ENCODE measurements at regions not wholly inside any gene's neighbourhood (a gene's known extent, or its start where the extent isn't known, plus 50 kb on each side); places are given as distances from the start of the nearest gene placed in this dataset.

GRCh38 chr3:6452974-6453373 is 407.9 kb upstream of the GRM7 start:
- H3K4me3 Mint-ChIP-seq = no peak overlapping the region
- H3K9me3 Mint-ChIP-seq = no peaks in the 10 kb centered on the region
- H3K27ac Mint-ChIP-seq = no peak overlapping the region
- no peak overlapping the region for H3K9ac ChIP-seq (ENCODE audit: extremely low read depth, low read length, poor library complexity, severe bottlenecking)
- H3K4me1 Mint-ChIP-seq = no peaks in the 10 kb centered on the region
- no peak overlapping the region for H3K4me3 ChIP-seq (ENCODE audit: low read length)
- no peaks in the 10 kb centered on the region for H3K36me3 Mint-ChIP-seq (ENCODE audit: low read depth)
- no peaks in the 10 kb centered on the region for H3K27me3 Mint-ChIP-seq (ENCODE audit: insufficient read depth)
- no peaks in the 10 kb centered on the region for H3K36me3 ChIP-seq (ENCODE audit: control insufficient read depth, insufficient read depth, low read length)
- H3K4me1 ChIP-seq (ENCODE audit: control insufficient read depth, insufficient read depth, low read length) = no peaks in the 10 kb centered on the region
- no peak overlapping the region for H3K27ac ChIP-seq (ENCODE audit: low read depth, low read length)
- H3K27me3 ChIP-seq (ENCODE audit: control insufficient read depth, insufficient read depth, low read length, poor library complexity, severe bottlenecking) = no peaks in the 10 kb centered on the region
- no peaks in the 10 kb centered on the region for H3K9me3 ChIP-seq (ENCODE audit: control insufficient read depth, low read length)
- no peak for TF ChIP-seq CTCF (conservative IDR thresholded peaks at IDR 0.05)
- DNase-seq = no peak
- 80 to 83% methylated on average over 1 of the region's 1 CpG for WGBS, 2 experiments (ENCODE audit: insufficient coverage in 1 of 2, insufficient read length in 1 of 2)

GRCh38 chr3:6455031-6455430 is 405.9 kb upstream of the GRM7 start:
- no peaks in the 10 kb centered on the region for H3K27me3 Mint-ChIP-seq (ENCODE audit: insufficient read depth)

GRCh38 chr3:6467186-6467585 is 393.7 kb upstream of the GRM7 start:
- Mint-ChIP-seq H3K27me3 (ENCODE audit: insufficient read depth) (no peaks in the 10 kb centered on the region), H3K9me3 (no peaks in the 10 kb centered on the region), H3K4me3 (no peak overlapping the region), H3K4me1 (no peaks in the 10 kb centered on the region), H3K36me3 (ENCODE audit: low read depth) (no peaks in the 10 kb centered on the region), H3K27ac (no peak overlapping the region)
- Histone ChIP-seq H3K27ac (ENCODE audit: low read depth, low read length) (no peak overlapping the region), H3K9me3 (ENCODE audit: control insufficient read depth, low read length) (no peaks in the 10 kb centered on the region), H3K4me1 (ENCODE audit: control insufficient read depth, insufficient read depth, low read length) (no peaks in the 10 kb centered on the region), H3K36me3 (ENCODE audit: control insufficient read depth, insufficient read depth, low read length) (no peaks in the 10 kb centered on the region), H3K4me3 (ENCODE audit: low read length) (no peak overlapping the region), H3K9ac (ENCODE audit: extremely low read depth, low read length, poor library complexity, severe bottlenecking) (no peak overlapping the region), H3K27me3 (ENCODE audit: control insufficient read depth, insufficient read depth, low read length, poor library complexity, severe bottlenecking) (no peaks in the 10 kb centered on the region)
- TF ChIP-seq CTCF (conservative IDR thresholded peaks at IDR 0.05) = no peak
- no peak for DNase-seq

More at GRCh38 chr3:6455031-6455430, 405.9 kb upstream of the GRM7 start:
- Histone ChIP-seq H3K4me1 (ENCODE audit: control insufficient read depth, insufficient read depth, low read length) (no peaks in the 10 kb centered on the region), H3K27me3 (ENCODE audit: control insufficient read depth, insufficient read depth, low read length, poor library complexity, severe bottlenecking) (no peaks in the 10 kb centered on the region), H3K4me3 (ENCODE audit: low read length) (no peak overlapping the region), H3K36me3 (ENCODE audit: control insufficient read depth, insufficient read depth, low read length) (no peaks in the 10 kb centered on the region), H3K9ac (ENCODE audit: extremely low read depth, low read length, poor library complexity, severe bottlenecking) (no peak overlapping the region), H3K9me3 (ENCODE audit: control insufficient read depth, low read length) (no peaks in the 10 kb centered on the region), H3K27ac (ENCODE audit: low read depth, low read length) (no peak overlapping the region)
- no peak for DNase-seq
- WGBS, 2 experiments (ENCODE audit: insufficient coverage in 1 of 2, insufficient read length in 1 of 2) = 98 to 100% methylated on average over 3 of the region's 3 CpGs
- Mint-ChIP-seq H3K27ac (no peak overlapping the region), H3K4me1 (no peaks in the 10 kb centered on the region), H3K36me3 (ENCODE audit: low read depth) (no peaks in the 10 kb centered on the region), H3K9me3 (no peaks in the 10 kb centered on the region), H3K4me3 (no peak overlapping the region)
- TF ChIP-seq CTCF (conservative IDR thresholded peaks at IDR 0.05) = no peak

Measured in endodermal cell (in vitro differentiated cells).